Endodermal cell (in vitro differentiated cells): ENCODE measurements at regions not wholly inside any gene's neighbourhood (a gene's known extent, or its start where the extent isn't known, plus 50 kb on each side); places are given as distances from the start of the nearest gene placed in this dataset.

ENCODE experiments used
- DNase-seq: peaks from one replicate; pipeline ENCODE4 v3.0.0-alpha.2; 2017
- H3K27ac ChIP-seq: 2 replicates; pipeline ENCODE4 v1.5.1; 2013; ENCODE audit warnings: mild to moderate bottlenecking, low read depth, low read length, moderate library complexity
- H3K27me3 ChIP-seq: 2 replicates; pipeline ENCODE4 v1.6.1; 2013; ENCODE audit warnings: mild to moderate bottlenecking, low read length, moderate library complexity; ENCODE audit not compliant: insufficient read depth, control insufficient read depth, poor library complexity, severe bottlenecking
- H3K36me3 ChIP-seq: 2 replicates; pipeline ENCODE4 v1.7.0; 2013; ENCODE audit warnings: mild to moderate bottlenecking, low read length, moderate library complexity; ENCODE audit not compliant: control insufficient read depth, insufficient read depth
- H3K4me1 ChIP-seq: one replicate; pipeline ENCODE4 v1.7.0; 2013; ENCODE audit warnings: low read length; ENCODE audit not compliant: control insufficient read depth, insufficient read depth
- H3K4me3 ChIP-seq: 2 replicates; pipeline ENCODE4 v1.5.1; 2013; ENCODE audit warnings: mild to moderate bottlenecking, low read length, moderate library complexity
- H3K9ac ChIP-seq: 2 replicates; pipeline ENCODE4 v1.6.1; 2013; ENCODE audit warnings: mild to moderate bottlenecking, low read length, moderate library complexity; ENCODE audit not compliant: poor library complexity, severe bottlenecking; ENCODE audit errors: extremely low read depth
- H3K9me3 ChIP-seq: 2 replicates; pipeline ENCODE4 v1.6.1; 2013; ENCODE audit warnings: mild to moderate bottlenecking, low read length, moderate library complexity; ENCODE audit not compliant: control insufficient read depth
- H3K27ac Mint-ChIP-seq: 2 replicates; pipeline ENCODE4 v1.8.0; 2020; ENCODE audit warnings: mixed read lengths
- H3K27me3 Mint-ChIP-seq: 2 replicates; pipeline ENCODE4 v1.8.0; 2021; ENCODE audit warnings: mild to moderate bottlenecking, mixed read lengths; ENCODE audit not compliant: insufficient read depth
- H3K36me3 Mint-ChIP-seq: 2 replicates; pipeline ENCODE4 v1.8.0; 2020; ENCODE audit warnings: low read depth, mixed read lengths
- H3K4me1 Mint-ChIP-seq: 2 replicates; pipeline ENCODE4 v1.8.0; 2020; ENCODE audit warnings: mixed read lengths
- H3K4me3 Mint-ChIP-seq: 2 replicates; pipeline ENCODE4 v1.8.0; 2020; ENCODE audit warnings: mild to moderate bottlenecking, moderate library complexity, mixed read lengths
- H3K9me3 Mint-ChIP-seq: 2 replicates; pipeline ENCODE4 v1.8.0; 2020; ENCODE audit warnings: mild to moderate bottlenecking, mixed read lengths
- WGBS, 2 experiments: methylation state at CpG; one replicate each; pipeline versions ENCODE4 v1.1.5 to v1.1.7; 2013; ENCODE audit warnings: missing lambda C conversion rate in 2 of 2, mixed read lengths in 1 of 2; ENCODE audit not compliant: insufficient coverage in 1 of 2, insufficient read length in 1 of 2; 5-methylcytosine and 5-hydroxymethylcytosine counted together
- TF ChIP-seq, protein P1 (sequence below): fragments of 200-600 bp; sonication (generic); conservative IDR thresholded peaks from 2 replicates; pipeline ENCODE4 v1.5.0; 2021; ENCODE audit warnings: antibody characterized with exemption, mild to moderate bottlenecking

DNA sequence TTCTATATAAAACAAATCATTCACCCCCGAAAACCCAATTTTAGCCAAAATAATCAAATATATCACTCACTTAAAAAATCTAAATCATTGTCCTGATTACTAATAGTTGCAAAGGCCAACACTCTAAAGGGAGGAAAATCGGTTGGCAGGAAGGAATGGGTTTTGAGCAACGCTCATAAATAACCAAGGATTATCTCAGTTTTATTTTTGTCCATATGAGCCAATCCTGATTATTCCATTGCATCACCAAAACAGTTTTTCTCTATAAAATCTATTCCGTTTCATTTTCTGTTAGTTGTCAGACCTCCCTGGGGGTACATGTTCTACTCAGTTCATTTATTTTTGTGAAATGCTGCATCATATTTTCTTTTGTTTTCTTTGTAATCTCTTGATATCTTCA, 174.1 kb downstream of the LRATD1 start:
- no peak overlapping the region for H3K27ac ChIP-seq
- no peaks in the 10 kb centered on the region for H3K27me3 Mint-ChIP-seq
- DNase-seq, result no peak
- TF ChIP-seq, protein P1, sequence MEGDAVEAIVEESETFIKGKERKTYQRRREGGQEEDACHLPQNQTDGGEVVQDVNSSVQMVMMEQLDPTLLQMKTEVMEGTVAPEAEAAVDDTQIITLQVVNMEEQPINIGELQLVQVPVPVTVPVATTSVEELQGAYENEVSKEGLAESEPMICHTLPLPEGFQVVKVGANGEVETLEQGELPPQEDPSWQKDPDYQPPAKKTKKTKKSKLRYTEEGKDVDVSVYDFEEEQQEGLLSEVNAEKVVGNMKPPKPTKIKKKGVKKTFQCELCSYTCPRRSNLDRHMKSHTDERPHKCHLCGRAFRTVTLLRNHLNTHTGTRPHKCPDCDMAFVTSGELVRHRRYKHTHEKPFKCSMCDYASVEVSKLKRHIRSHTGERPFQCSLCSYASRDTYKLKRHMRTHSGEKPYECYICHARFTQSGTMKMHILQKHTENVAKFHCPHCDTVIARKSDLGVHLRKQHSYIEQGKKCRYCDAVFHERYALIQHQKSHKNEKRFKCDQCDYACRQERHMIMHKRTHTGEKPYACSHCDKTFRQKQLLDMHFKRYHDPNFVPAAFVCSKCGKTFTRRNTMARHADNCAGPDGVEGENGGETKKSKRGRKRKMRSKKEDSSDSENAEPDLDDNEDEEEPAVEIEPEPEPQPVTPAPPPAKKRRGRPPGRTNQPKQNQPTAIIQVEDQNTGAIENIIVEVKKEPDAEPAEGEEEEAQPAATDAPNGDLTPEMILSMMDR, result no peak
- H3K4me1 Mint-ChIP-seq, result no peaks in the 10 kb centered on the region
- H3K4me3 Mint-ChIP-seq, result no peak overlapping the region
- H3K36me3 ChIP-seq, result no peaks in the 10 kb centered on the region
- peaks cover 14% of the 10 kb centered on the region for H3K9me3 Mint-ChIP-seq
- WGBS, 2 experiments, result 85 to 90% methylated on average over 2 to 4 of the region's 4 CpGs
- no peaks in the 10 kb centered on the region for H3K4me1 ChIP-seq
- H3K27me3 ChIP-seq, result no peaks in the 10 kb centered on the region
- H3K27ac Mint-ChIP-seq, result no peak overlapping the region
- H3K4me3 ChIP-seq, result no peak overlapping the region
- H3K9me3 ChIP-seq, result no peaks in the 10 kb centered on the region
- H3K36me3 Mint-ChIP-seq, result no peaks in the 10 kb centered on the region
- no peak overlapping the region for H3K9ac ChIP-seq

DNA sequence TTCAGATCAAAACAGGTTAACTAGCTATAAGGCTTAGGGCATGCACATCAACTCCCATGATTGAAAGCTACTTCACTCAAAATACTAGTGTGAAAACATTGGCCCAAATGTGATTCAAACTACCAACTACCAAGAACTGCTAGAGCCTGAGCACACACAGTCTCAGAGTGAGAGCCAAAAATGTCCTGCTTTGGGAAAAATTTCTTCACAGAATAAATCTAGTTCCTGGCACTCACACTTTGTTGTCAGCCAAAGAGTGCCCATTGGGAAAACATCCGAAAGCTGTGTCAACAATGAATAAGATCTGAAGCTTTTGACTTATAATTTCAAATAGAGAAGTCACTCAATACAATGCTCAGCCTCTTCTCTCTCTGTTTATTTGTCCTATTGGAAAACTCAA, 182.7 kb downstream of the LRATD1 start:
- no peak overlapping the region for H3K27ac Mint-ChIP-seq
- no peak overlapping the region for H3K4me3 Mint-ChIP-seq
- TF ChIP-seq, protein P1, result no peak
- Histone ChIP-seq H3K4me3 (no peak overlapping the region), H3K9ac (no peak overlapping the region), H3K27ac (no peak overlapping the region), H3K4me1 (no peaks in the 10 kb centered on the region), H3K27me3 (no peaks in the 10 kb centered on the region), H3K9me3 (no peaks in the 10 kb centered on the region), H3K36me3 (no peaks in the 10 kb centered on the region)
- H3K27me3 Mint-ChIP-seq, result peaks cover 3% of the 10 kb centered on the region
- peaks cover 12% of the 10 kb centered on the region for H3K9me3 Mint-ChIP-seq
- no peaks in the 10 kb centered on the region for H3K4me1 Mint-ChIP-seq
- no peaks in the 10 kb centered on the region for H3K36me3 Mint-ChIP-seq
- WGBS, 2 experiments, result 78 to 88% methylated on average over 1 of the region's 1 CpG
- no peak for DNase-seq

DNA sequence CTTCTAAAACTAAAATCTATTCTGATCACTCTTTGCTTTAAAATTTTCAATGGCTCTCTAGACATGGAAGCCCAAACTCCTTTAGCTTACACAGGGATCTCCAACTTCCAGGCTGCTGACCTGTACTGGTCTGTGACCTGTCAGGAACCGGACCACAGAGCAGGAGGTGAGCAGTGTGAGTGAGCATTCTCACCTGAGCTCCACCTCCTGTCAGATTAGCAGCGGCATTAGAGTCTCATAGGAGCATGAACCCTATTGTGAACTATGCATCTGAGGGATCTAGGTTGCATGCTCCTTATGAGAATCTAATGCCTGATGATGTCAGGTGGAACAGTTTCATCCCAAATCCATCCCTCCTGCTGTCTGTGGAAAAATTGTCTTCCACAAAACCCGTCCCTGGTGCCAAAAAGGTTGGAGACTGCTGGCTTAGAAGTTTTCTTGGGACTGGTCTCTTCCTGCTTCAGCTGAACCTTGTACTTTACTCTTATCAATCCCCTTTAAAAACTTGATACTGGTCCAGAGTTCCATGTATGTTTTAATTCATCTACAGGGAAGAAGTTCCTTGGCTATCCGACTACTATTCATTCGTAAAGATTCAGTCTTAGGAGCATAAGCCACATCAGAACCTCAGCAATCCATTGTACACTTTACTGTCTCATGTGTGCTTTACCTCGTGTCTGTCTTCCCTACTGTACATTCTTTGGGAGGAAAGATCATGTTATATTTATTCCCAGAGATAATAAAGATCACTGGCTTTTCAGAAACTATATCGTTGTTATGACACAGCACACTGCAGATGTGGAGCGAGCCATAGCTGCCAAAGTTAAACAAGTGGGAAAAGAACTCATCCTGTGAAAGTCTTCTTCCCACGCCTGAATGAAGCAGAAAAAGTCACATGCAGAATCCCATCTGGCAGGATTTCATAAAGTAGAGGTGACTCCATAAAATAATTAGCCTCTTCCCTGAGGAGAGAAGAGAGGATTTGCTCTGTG, 183.8 kb downstream of the LRATD1 start:
- Histone ChIP-seq H3K36me3 (no peaks in the 10 kb centered on the region), H3K27ac (no peak overlapping the region), H3K4me1 (no peaks in the 10 kb centered on the region), H3K9ac (no peak overlapping the region), H3K27me3 (no peaks in the 10 kb centered on the region), H3K4me3 (no peak overlapping the region), H3K9me3 (no peaks in the 10 kb centered on the region)
- no peaks in the 10 kb centered on the region for H3K36me3 Mint-ChIP-seq
- DNase-seq, result no peak
- H3K27ac Mint-ChIP-seq, result no peak overlapping the region
- TF ChIP-seq, protein P1, result no peak
- WGBS, 2 experiments, result 80 to 89% methylated on average over 6 to 9 of the region's 9 CpGs
- peaks cover 7% of the 10 kb centered on the region for H3K9me3 Mint-ChIP-seq
- no peaks in the 10 kb centered on the region for H3K4me1 Mint-ChIP-seq
- no peak overlapping the region for H3K4me3 Mint-ChIP-seq
- H3K27me3 Mint-ChIP-seq, result peaks cover 3% of the 10 kb centered on the region
